Stimulated activated naive CD8-positive, alpha-beta T cell treated with anti-CD3 and anti-CD28 coated beads, Interleukin-15, amount 100 ng/mL, for 72 hours (primary cell): ENCODE measurements at regions not wholly inside any gene's neighbourhood (a gene's known extent, or its start where the extent isn't known, plus 50 kb on each side); places are given as distances from the start of the nearest gene placed in this dataset.
A peak's percentile ranks its signal among the peaks of the same experiment; 100 is the strongest.

Experiments
- ATAC-seq: fragments of 150-1000 bp; cut with Tn5 transposase; 2 replicates; pipeline ENCODE4 v1.10.0; 2021; ENCODE audit warnings: mild to moderate bottlenecking, moderate library complexity
- DNase-seq, 2 donors: peaks; one replicate each; pipeline ENCODE4 v3.0.0; 2021 to 2022
- H3K27ac Mint-ChIP-seq, 2 donors: one replicate each; pipeline ENCODE4 v1.8.0; 2022; ENCODE audit warnings: mild to moderate bottlenecking in 2 of 2, mixed read lengths in 2 of 2, moderate library complexity in 2 of 2
- H3K27me3 Mint-ChIP-seq: one replicate; pipeline ENCODE4 v1.8.0; 2022; ENCODE audit warnings: mixed read lengths
- H3K4me1 Mint-ChIP-seq: one replicate; pipeline ENCODE4 v1.8.0; 2022; ENCODE audit warnings: mild to moderate bottlenecking, mixed read lengths
- H3K4me3 Mint-ChIP-seq, 2 donors: one replicate each; pipeline ENCODE4 v1.8.0; 2022; ENCODE audit warnings: mild to moderate bottlenecking in 2 of 2, mixed read lengths in 2 of 2, moderate library complexity in 1 of 2
- H3K9me3 Mint-ChIP-seq, 2 donors: one replicate each; pipeline ENCODE4 v1.8.0; 2022; ENCODE audit warnings: mixed read lengths in 2 of 2

DNA sequence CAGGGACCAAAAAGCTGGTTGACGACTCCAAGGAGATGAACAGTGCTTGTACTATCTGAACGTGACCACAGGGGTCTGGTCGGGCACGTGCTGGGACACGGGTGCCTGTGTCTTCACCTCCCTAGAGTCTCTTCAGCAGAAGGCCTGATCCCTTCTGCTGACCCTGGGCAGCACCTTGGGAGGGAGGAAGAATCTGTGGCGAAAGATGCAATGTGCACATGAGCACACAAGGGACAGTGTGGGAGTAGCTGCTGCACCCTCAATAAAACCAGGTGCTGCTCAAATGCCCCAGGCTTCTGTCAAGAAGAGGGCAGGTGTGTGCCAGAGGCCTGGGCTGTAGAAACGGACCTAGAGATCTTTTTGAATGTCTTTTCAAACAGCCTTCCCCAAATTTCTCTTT, 130.6 kb upstream of the THBS2 start:
- no peak for DNase-seq
- no peak for ATAC-seq
- peaks cover 13% of the 10 kb centered on the region for H3K27me3 Mint-ChIP-seq
- peaks cover 8 to 21% of the 10 kb centered on the region in 2 donors for H3K9me3 Mint-ChIP-seq
- H3K27ac Mint-ChIP-seq = no peak overlapping the region
- no peaks in the 10 kb centered on the region for H3K4me1 Mint-ChIP-seq
- H3K4me3 Mint-ChIP-seq = no peak overlapping the region

DNA sequence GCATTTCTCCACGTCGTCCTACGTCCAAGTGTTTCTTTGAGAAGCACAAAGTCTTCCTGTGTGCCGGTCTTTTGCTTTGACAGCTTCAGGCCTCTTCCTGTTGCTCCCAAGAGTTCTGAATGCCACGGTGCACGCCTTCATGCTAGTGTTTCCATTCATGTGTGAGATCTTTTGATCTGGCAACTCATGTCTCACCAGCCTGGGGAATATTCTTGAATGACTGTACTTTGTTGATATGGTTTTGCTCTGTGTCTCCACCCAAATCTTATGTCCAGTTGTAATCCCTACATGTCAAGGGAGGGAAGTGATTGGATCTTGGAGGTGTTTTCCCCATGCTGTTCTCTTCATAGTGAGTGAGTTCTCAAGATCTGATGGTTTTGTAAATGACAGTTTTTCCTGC, 129.6 kb upstream of the THBS2 start:
- no peak overlapping the region for H3K4me3 Mint-ChIP-seq

DNA sequence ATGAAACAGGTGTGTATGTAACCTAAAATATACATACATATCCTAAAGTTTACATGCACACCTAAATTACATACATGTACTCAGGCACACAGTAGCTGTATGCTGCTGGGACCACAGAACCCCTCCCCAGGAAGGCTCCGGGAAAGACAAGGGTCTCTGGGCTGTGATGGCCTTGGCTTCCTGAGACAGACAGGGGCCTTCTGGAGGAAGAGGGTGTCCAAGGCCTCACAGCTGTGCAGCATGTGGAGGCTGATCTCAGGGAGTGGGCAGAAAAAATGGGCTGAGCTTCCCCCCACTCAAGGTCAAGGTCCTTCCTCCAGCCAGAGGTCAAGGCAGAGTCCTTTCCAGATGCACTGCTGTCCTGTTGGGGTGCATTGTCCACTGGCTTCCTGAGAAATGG, 129.1 kb upstream of the THBS2 start:
- Mint-ChIP-seq H3K27ac (no peak overlapping the region), H3K4me1 (no peaks in the 10 kb centered on the region), H3K4me3 (no peak overlapping the region), H3K27me3 (peaks cover 24% of the 10 kb centered on the region), H3K9me3 (peaks cover 6 to 16% of the 10 kb centered on the region in 2 donors)
- ATAC-seq = no peak
- DNase-seq = no peak

More for the DNA sequence above, 129.6 kb upstream of the THBS2 start:
- Mint-ChIP-seq H3K4me1 (no peaks in the 10 kb centered on the region), H3K27me3 (peaks cover 18% of the 10 kb centered on the region), H3K9me3 (peaks cover 4 to 12% of the 10 kb centered on the region in 2 donors), H3K27ac (no peak overlapping the region)
- DNase-seq = no peak
- no peak for ATAC-seq

DNA sequence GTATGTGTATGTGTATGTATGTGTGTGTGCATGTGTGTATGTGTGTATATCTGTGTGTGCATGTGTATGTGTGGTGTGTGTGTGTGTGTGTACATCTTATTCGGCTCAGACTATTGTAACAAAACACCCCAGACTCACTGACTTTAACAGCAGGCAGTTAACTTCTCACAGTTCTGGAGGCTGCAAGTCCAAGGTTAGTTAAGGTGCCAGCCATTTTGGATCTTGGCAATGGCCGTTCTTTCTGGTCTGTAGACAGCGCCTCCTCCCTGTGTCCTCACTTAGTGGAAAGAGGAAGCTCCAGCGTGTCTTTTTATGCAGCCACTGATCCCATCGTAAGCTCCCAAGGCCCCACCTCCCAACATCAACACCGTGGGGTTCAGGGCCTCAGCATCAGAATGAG, 128.3 kb upstream of the THBS2 start:
- no peak overlapping the region for H3K4me3 Mint-ChIP-seq
- no peak for ATAC-seq
- peaks cover 11 to 21% of the 10 kb centered on the region in 2 donors for H3K9me3 Mint-ChIP-seq

DNA sequence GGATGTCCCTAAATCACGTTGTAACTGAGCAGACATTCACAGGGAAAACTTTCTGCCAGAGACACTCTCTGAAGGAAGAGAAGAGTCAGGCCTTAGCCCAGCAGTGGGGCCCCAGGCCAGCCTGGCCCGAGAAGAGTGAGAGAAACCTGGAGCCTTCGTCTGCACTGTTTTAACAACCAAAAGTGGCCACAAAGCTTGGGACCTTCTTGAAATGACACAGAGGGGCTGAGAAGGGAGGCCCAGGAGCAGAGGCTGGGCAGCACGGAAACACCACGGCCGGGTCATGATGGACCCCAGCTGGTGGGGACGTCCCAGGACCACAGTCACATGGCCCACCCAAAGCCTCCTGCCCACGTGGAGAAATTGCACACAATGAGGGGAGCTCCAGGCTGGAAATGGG, 126.8 kb upstream of the THBS2 start:
- Mint-ChIP-seq H3K27me3 (peaks cover 28% of the 10 kb centered on the region), H3K4me1 (no peaks in the 10 kb centered on the region), H3K9me3 (peaks cover 11 to 32% of the 10 kb centered on the region in 2 donors), H3K27ac (no peak overlapping the region), H3K4me3 (no peak overlapping the region)
- ATAC-seq = no peak
- no peak for DNase-seq

More for the DNA sequence above, 128.3 kb upstream of the THBS2 start:
- no peak for DNase-seq
- peaks cover 26% of the 10 kb centered on the region for H3K27me3 Mint-ChIP-seq
- H3K27ac Mint-ChIP-seq = no peak overlapping the region
- no peaks in the 10 kb centered on the region for H3K4me1 Mint-ChIP-seq

DNA sequence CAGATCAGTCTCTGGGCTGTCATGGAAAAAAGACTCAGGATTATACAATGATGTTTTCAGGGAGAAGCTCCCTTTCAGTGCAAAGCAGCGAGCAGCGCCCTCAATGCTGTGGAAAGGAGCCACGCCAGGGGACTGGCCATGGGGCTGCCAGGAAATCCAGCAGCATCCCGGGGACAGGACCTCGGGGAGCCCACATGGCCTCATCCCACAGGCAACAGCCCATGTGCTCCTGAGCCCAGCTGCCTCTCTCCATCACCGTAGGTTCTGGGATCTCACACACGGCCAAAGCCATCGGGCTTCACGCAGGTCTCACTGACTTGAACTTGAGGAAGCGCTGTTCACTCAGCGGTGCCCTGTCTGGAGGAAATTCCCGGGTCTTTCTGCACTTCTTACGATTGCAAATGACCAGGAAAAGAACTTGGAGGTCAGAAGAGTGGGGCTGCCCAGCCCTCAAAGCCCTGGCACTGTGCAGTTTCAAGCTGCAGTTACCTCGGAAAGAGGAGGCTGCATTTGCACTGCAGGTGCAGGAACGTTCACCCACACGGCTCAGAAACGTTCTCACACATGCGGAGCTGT, 125.9 kb upstream of the THBS2 start:
- Mint-ChIP-seq H3K4me3 (no peak overlapping the region), H3K9me3 (peaks cover 11 to 32% of the 10 kb centered on the region in 2 donors), H3K27ac (no peak overlapping the region), H3K27me3 (peaks cover 28% of the 10 kb centered on the region), H3K4me1 (no peaks in the 10 kb centered on the region)
- DNase-seq = no peak
- no peak for ATAC-seq

DNA sequence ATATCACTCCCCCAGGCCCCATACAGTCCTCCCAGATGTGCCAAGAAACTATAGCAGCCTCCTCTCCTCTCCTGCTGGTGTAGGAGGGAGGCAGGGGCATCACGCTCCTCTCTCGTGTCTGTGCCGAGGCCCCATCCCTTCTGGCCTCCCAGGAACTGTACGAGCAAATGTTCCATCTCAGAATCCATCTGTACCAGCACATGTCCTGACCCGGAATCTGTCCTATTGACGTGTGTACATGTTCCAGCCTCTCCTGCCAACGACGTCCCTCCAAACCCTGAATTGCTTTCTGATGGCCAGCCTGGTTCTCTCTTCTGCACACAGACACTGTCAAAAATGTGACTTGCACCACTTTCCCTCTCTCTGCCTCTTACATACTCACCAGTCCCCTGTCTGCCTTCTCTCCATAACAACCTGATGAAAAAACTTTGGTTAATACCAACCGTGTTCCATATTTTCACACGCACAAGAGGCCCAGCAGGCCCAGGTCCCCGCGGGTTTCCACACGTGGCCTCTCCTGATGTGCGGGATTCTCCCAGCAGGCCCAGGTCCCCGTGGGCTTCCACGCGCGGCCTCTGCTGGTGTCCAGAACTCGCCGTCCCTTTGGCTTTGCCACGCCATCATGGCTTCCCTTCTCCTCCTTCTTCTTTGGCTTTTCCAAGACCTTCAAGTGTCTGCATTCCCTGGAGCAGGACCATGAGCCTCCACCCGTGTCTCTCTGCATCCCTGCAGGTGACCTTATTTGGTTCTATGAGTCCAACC, 125.2 kb upstream of the THBS2 start:
- Mint-ChIP-seq H3K4me3 (no peak overlapping the region), H3K27ac (no peak overlapping the region), H3K4me1 (no peaks in the 10 kb centered on the region), H3K9me3 (peaks cover 7 to 26% of the 10 kb centered on the region in 2 donors), H3K27me3 (peaks cover 28% of the 10 kb centered on the region)
- DNase-seq (no peak), ATAC-seq (no peak)

DNA sequence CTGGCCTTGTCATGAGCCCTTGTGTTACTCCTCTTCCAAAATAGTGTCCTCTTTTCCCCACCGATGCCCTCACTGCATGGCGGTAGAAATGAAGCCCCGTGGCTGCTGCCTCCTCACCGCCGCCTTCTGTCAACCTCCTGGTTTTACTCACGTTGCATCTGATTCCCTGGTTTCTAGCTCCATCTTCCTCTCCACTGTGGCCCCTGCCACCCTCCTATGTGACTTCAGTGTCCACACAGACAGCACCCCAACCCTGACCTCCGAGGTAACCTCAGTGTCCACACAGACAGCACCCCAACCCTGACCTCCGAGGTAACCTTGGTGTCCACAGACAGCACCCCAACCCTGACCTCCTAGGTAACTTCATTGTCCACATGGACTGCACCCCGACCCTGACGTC, 122.8 kb upstream of the THBS2 start:
- H3K4me3 Mint-ChIP-seq = no peak overlapping the region
- peaks cover 28% of the 10 kb centered on the region for H3K27me3 Mint-ChIP-seq
- H3K4me1 Mint-ChIP-seq = no peaks in the 10 kb centered on the region
- peaks cover 7 to 20% of the 10 kb centered on the region in 2 donors for H3K9me3 Mint-ChIP-seq
- ATAC-seq = no peak
- DNase-seq = no peak
- H3K27ac Mint-ChIP-seq = no peak overlapping the region

DNA sequence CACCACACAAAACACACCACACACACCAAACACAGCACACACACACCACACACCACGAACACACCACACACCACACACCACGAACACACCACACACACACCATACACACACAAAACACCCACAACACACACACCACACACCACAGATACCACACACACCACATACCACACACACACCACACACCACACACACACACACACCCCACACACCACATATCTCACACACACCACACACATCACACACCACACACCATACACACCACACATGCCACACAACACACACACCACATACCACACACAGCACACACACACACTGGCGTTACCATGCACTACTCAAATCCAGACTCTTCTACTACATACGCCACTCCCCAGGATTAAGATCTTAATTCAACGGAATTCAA, 118.9 kb upstream of the THBS2 start:
- Mint-ChIP-seq H3K4me3 (no peak overlapping the region), H3K9me3 (peaks cover 4 to 15% of the 10 kb centered on the region in 2 donors), H3K27me3 (peaks cover 11% of the 10 kb centered on the region), H3K27ac (no peak overlapping the region), H3K4me1 (no peaks in the 10 kb centered on the region)
- ATAC-seq = no peak
- no peak for DNase-seq

DNA sequence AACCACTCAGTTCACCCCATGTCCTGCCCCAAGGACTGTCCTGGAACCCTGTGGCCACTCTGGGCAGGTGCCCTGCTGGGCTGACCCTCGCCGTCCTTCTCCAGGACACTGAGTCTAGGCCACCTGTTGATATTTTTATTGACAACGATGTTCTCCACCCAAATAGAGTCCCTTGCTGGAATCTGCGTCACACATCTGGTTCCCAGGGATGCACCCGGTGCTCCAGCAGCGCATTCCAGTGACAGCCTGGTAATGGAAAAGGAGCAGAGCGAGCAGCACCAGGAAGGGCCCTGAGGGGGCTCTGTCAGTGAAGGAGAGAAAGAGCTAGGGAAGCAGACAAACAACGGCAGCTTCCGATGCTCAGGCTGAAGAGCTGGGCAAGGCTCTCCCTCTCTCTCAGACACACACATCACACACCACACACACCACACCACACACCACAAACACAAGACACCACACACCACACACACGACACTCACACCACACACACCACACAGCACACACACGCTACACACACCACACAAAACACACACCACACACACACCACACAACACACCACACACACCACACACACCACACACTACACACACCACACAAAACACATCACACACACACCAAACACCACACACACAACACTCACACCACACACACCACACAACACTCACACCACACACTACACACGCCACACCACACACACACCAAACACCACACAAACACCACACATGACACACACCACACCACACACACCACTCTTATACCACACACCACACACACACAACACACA, 117.9 kb upstream of the THBS2 start:
- Mint-ChIP-seq H3K4me1 (no peaks in the 10 kb centered on the region), H3K27me3 (peaks cover 5% of the 10 kb centered on the region), H3K27ac (no peak overlapping the region), H3K4me3 (no peak overlapping the region), H3K9me3 (peaks cover 5 to 8% of the 10 kb centered on the region in 2 donors)
- DNase-seq (no peak), ATAC-seq (peak; percentile 37)

DNA sequence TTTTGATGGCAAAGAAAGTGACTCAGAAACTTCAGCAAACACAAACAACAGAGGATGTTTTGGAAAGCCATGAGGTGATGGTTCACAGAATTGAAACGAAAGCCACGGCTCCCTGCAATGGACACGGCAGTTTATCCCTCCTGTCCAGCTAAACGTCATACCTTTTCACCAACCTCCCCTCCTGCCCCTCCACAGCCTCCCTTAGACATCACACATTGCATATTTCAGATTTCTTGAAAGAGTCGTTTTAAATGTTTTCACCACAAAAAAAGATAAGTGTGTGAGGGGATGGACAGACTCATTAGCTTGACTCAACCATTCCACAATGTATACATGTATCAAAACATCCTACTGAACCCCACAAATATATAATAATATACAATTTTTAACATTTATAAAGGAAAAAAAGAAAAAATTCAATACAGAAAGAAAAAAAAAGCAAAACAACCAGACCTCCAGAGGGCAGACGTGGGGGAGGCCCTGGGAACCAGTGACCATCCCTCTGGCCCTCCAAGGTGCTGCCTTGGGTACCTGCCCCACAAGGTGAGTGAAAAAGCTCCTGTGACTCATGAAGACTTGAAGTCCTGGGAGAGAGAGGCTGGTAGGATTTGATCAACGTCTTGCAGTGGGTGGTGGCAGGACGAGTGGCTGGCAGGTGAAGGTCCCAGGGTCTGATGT, 117.2 kb upstream of the THBS2 start:
- no peaks in the 10 kb centered on the region for H3K4me1 Mint-ChIP-seq
- no peaks in the 10 kb centered on the region for H3K27me3 Mint-ChIP-seq
- DNase-seq (no peak), ATAC-seq (peak; percentile 38)
- H3K4me3 Mint-ChIP-seq = no peak overlapping the region
- H3K9me3 Mint-ChIP-seq = peaks cover under 1 to 5% of the 10 kb centered on the region in 2 donors
- H3K27ac Mint-ChIP-seq = no peak overlapping the region

DNA sequence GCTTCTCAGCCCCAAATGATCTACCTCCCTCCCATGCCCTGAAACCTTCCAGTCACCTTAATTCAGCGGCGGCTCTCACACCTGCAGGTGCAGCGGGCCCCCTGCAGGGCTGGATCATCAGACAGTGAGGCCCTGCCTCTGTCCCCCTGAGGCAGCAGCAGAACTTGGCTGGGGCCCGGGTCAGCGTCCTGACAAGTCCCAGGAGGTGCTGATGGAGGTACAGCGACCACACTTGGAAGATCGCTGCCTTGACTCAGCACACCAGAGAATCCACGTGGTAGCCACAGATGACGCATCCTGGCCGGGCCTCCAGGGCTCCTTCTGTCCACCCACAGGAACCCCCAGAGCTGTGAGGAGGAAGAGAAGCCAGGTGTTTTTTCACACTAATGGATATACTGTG, 116.4 kb upstream of the THBS2 start:
- no peak overlapping the region for H3K4me3 Mint-ChIP-seq
- no peaks in the 10 kb centered on the region for H3K4me1 Mint-ChIP-seq
- ATAC-seq (no peak), DNase-seq (no peak)
- H3K27me3 Mint-ChIP-seq = no peaks in the 10 kb centered on the region
- H3K27ac Mint-ChIP-seq = no peak overlapping the region
- peaks cover 0 to 5% of the 10 kb centered on the region in 2 donors for H3K9me3 Mint-ChIP-seq

DNA sequence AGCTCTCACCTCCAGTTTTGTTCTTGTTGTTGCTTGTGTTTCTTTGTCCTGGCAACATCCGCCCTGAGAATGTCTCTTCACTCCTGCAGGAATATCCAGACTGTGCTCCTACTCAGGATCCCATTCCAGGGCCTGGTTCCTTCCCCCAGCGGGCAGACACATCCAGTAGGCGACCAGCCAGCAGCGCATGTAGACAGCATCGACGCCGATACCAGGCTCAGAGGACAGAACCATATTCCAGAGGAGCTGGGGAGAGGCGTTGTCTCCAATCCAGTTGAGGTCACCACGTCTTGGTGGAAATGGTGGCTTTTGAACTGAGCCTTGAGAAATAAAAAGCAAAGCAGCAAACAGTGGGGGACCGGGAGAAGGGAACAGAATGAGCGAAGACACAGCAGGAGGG, 114.6 kb upstream of the THBS2 start:
- ATAC-seq (no peak), DNase-seq (no peak)
- no peaks in the 10 kb centered on the region for H3K4me1 Mint-ChIP-seq
- H3K27me3 Mint-ChIP-seq = no peaks in the 10 kb centered on the region
- no peak overlapping the region for H3K27ac Mint-ChIP-seq
- no peak overlapping the region for H3K4me3 Mint-ChIP-seq
- peaks cover 0 to 5% of the 10 kb centered on the region in 2 donors for H3K9me3 Mint-ChIP-seq

DNA sequence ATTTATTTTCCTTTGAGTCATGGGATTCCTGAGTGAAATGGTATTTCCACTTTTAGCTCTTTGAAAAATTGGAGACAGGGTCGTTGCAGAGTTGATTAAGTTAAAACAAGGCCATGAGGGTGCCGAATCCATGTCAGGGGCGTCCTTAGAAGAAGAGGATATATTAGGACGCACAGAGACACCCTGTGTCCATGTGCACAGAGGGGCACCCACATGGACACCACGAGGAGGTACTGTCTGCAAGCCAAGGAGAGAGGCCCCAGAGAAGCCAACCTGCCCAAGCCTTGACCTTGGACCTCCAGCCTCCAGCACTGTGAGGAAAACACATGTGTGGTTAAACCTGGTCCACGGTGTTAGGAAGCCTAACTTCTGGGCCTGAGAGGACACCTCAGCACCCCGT, 113.9 kb upstream of the THBS2 start:
- H3K27ac Mint-ChIP-seq = no peak overlapping the region
- no peaks in the 10 kb centered on the region for H3K4me1 Mint-ChIP-seq
- H3K9me3 Mint-ChIP-seq = peaks cover 0 to 5% of the 10 kb centered on the region in 2 donors
- H3K4me3 Mint-ChIP-seq = no peak overlapping the region
- H3K27me3 Mint-ChIP-seq = no peaks in the 10 kb centered on the region
- no peak for ATAC-seq
- DNase-seq = no peak

DNA sequence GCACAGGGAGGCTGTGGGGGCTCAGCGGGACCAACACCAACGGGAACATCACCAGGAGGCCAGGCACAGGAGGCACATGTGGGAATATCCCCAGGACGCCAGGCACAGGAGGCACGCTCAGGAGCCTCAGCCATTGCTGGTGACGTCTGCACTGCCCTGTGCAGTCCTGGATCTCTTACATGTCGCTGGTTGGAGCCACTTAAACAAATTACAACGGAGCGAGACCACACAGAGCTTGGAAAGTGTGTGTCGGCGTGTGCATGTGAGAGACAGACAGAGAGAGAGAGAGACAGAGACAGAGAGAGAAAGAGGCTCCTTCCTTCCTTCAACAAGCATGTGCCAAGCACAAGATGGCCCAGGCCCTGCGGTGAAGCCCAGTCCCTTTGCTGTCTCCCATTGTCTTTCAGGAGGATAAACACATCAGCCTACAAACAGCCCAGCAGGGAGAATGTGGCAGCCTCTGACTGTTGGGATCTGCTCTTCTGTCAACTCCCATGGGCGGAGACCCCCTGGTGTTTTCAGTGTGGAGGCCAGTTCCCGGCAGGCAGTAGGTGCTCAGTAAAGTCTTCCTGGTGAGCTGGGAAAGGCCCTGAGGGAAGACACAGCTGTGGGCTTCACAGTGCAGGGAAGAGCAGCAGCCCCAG, 112.7 kb upstream of the THBS2 start:
- Mint-ChIP-seq H3K27ac (no peak overlapping the region), H3K4me3 (no peak overlapping the region), H3K27me3 (no peaks in the 10 kb centered on the region), H3K9me3 (peaks cover 0 to 5% of the 10 kb centered on the region in 2 donors), H3K4me1 (no peaks in the 10 kb centered on the region)
- ATAC-seq (peak; percentile 6), DNase-seq (no peak)
